ENCODE measurements at regions not wholly inside any gene's neighbourhood (a gene's known extent, or its start where the extent isn't known, plus 50 kb on each side); places are given as distances from the start of the nearest gene placed in this dataset.
"Not testable (repeated sequence)": the region's sequence is repeated elsewhere in the genome, so short reads cannot be mapped to it uniquely, and the experiment has no call there.

GRCh38 chr5:106290841-106291240 lies 1379.9 kb downstream of the EFNA5 start:
- no peak for DNase-seq

- no peak for DNase-seq
Observed at GRCh38 chr5:106288979-106289378, 1381.8 kb downstream of the EFNA5 start.

GRCh38 chr5:106277540-106278096 lies 1393.1 kb downstream of the EFNA5 start:
- DNase-seq: no peak

- DNase-seq: no peak
Observed at GRCh38 chr5:106269252-106269843, 1401.4 kb downstream of the EFNA5 start.

GRCh38 chr5:106267256-106267655 lies 1403.5 kb downstream of the EFNA5 start:
- no peak for DNase-seq

GRCh38 chr5:106262395-106262794 lies 1408.3 kb downstream of the EFNA5 start:
- DNase-seq: no peak

- DNase-seq: not testable (repeated sequence)
Observed at GRCh38 chr5:106259431-106260090, 1411.2 kb downstream of the EFNA5 start.

GRCh38 chr5:106258591-106259125 lies 1412.1 kb downstream of the EFNA5 start:
- DNase-seq: no peak

GRCh38 chr5:106254784-106255183 lies 1416.0 kb downstream of the EFNA5 start:
- DNase-seq: no peak

- DNase-seq: not testable (repeated sequence)
Observed at GRCh38 chr5:106246044-106246745, 1424.5 kb downstream of the EFNA5 start.

- DNase-seq: no peak
Observed at GRCh38 chr5:106241409-106241808, 1429.3 kb downstream of the EFNA5 start.

GRCh38 chr5:106205916-106206571 lies 1464.7 kb downstream of the EFNA5 start:
- DNase-seq: no peak

GRCh38 chr5:106202035-106202434 lies 1468.7 kb downstream of the EFNA5 start:
- no peak for DNase-seq

GRCh38 chr5:106200971-106201370 lies 1469.8 kb downstream of the EFNA5 start:
- DNase-seq: no peak

- DNase-seq: no peak
Observed at GRCh38 chr5:106195679-106196474, 1474.9 kb downstream of the EFNA5 start.

GRCh38 chr5:106189121-106189809 lies 1481.5 kb downstream of the EFNA5 start:
- no peak for DNase-seq

- DNase-seq: no peak
Observed at GRCh38 chr5:106185661-106186081, 1485.1 kb downstream of the EFNA5 start.

GRCh38 chr5:106174903-106175302 lies 1495.8 kb downstream of the EFNA5 start:
- no peak for DNase-seq

- no peak for DNase-seq
Observed at GRCh38 chr5:106172681-106173532, 1497.8 kb downstream of the EFNA5 start.

- no peak for DNase-seq
Observed at GRCh38 chr5:106171708-106172107, 1499.0 kb downstream of the EFNA5 start.

- no peak for DNase-seq
Observed at GRCh38 chr5:106171132-106171531, 1499.6 kb downstream of the EFNA5 start.
